Aorta (tissue), 5 donors: ENCODE measurements at regions not wholly inside any gene's neighbourhood (a gene's known extent, or its start where the extent isn't known, plus 50 kb on each side); places are given as distances from the start of the nearest gene placed in this dataset.
A peak's percentile ranks its signal among the peaks of the same experiment; 100 is the strongest.

Source experiments
- ATAC-seq: fragments of 200-7000 bp; cut with Tn5 transposase; one replicate; pipeline ENCODE4 v1.9.1; 2022; ENCODE audit warnings: moderate library complexity; ENCODE audit not compliant: low FRiP score
- DNase-seq, 2 donors: peaks; one replicate each; pipeline ENCODE4 v3.0.0-alpha.2; 2020
- H3K27ac ChIP-seq, 2 donors: one replicate each; pipeline ENCODE4 v1.5.1; 2013; ENCODE audit warnings: low read length in 2 of 2, mild to moderate bottlenecking in 2 of 2, moderate library complexity in 2 of 2, control low read depth in 1 of 2, inconsistent platforms in 1 of 2, low read depth in 1 of 2
- H3K27me3 ChIP-seq, 2 donors: one replicate each; pipeline ENCODE4 v1.6.1; 2013; ENCODE audit warnings: control low read depth in 1 of 2, low read length in 1 of 2, mild to moderate bottlenecking in 1 of 2, moderate library complexity in 1 of 2; ENCODE audit not compliant: insufficient read depth in 2 of 2, control insufficient read depth in 1 of 2
- H3K36me3 ChIP-seq, 2 donors: one replicate each; pipeline ENCODE4 v1.6.1; 2013; ENCODE audit warnings: control low read depth in 1 of 2, low read length in 1 of 2, mild to moderate bottlenecking in 1 of 2; ENCODE audit not compliant: insufficient read depth in 2 of 2, control insufficient read depth in 1 of 2
- H3K4me1 ChIP-seq, 2 donors: one replicate each; pipeline ENCODE4 v1.6.1; 2013; ENCODE audit warnings: low read length in 2 of 2, control low read depth in 1 of 2, mild to moderate bottlenecking in 1 of 2, moderate library complexity in 1 of 2; ENCODE audit not compliant: insufficient read depth in 2 of 2, control insufficient read depth in 1 of 2
- H3K4me3 ChIP-seq, 2 donors: one replicate each; pipeline ENCODE4 v1.5.1; 2013; ENCODE audit warnings: low read length in 2 of 2, control low read depth in 1 of 2, mild to moderate bottlenecking in 1 of 2
- H3K9me3 ChIP-seq: one replicate; pipeline ENCODE4 v1.6.1; 2013; ENCODE audit warnings: mild to moderate bottlenecking, low read length; ENCODE audit not compliant: control insufficient read depth
- WGBS, 2 donors: extraction: QIAGEN DNeasy Blood & Tissue Kit; methylation state at CpG; one replicate each; pipeline ENCODE4 v1.1.7; 2013; 5-methylcytosine and 5-hydroxymethylcytosine counted together
- intact Hi-C, 2 donors: fragments of 100-400 bp; cut with DNase I; formaldehyde crosslinking; loops; one replicate each; pipeline versions ENCODE4 v1.14.2 to v1.15.0; 2022
- donor health status: healthy with polysubstance abuse.
- donor health status: Bipolar disorder and iron deficiency.
- donor health status: DM: no; HTN: no; CAD: no.
- donor health status: DM: no; HTN: no; CAD: no.
- donor health status: DM: yes; HTN: yes; CAD: no.

DNA sequence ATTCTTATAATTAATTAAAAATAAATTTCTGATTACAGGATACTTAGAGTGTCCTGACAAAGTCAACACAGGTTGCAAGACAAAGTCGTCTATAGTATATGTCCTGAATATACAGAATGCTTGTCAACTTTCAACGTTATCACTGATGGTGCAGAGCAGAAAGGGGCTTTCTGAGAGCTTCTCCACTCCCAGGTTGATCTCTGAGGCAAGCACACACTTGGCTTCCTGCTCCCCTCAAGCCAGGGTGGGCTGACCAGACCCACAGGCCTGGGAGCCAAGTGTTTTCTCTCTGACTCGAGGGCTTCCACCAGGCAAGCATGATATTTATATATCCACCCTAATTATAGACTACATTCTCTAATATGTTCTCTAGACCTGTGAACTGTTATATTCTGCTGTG is 448.9 kb downstream of the SH2D4B start:
- Histone ChIP-seq H3K27me3 (peaks cover 0 to 1% of the 10 kb centered on the region in 2 donors), H3K4me3 (no peak overlapping the region), H3K36me3 (no peaks in the 10 kb centered on the region), H3K9me3 (no peaks in the 10 kb centered on the region), H3K27ac (no peak overlapping the region), H3K4me1 (no peaks in the 10 kb centered on the region)
- ATAC-seq (no peak), DNase-seq (no peak)
- 17 to 30% methylated on average over 3 of the region's 3 CpGs for WGBS, 2 donors
- intact Hi-C loops, result no loop called here

DNA sequence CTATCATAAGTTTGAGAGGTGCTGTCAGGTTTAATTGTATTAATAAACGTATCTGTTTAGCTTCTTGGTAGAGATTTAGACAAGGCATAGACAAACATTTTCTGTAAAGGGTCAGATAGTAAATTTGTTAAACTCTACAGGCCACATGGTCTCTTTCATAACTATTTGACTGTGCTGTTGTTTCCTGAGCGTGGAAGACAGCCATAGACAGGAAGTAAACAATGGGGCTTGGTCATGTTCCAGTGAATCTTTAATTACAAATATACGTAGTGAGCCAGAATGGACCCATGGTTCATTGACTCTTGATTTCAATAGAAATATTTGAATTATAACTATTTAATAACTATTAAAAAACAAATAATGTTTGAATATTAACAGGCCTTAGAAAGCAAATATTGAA is 451.1 kb downstream of the SH2D4B start:
- H3K36me3 ChIP-seq, result no peaks in the 10 kb centered on the region
- no peak overlapping the region for H3K4me3 ChIP-seq
- no peaks in the 10 kb centered on the region for H3K4me1 ChIP-seq
- no peak overlapping the region for H3K27ac ChIP-seq
- 85% methylated on average over 3 of the region's 3 CpGs for WGBS, 2 donors
- ATAC-seq (no peak), DNase-seq (no peak)
- no peaks in the 10 kb centered on the region for H3K9me3 ChIP-seq
- peaks cover 0 to 1% of the 10 kb centered on the region in 2 donors for H3K27me3 ChIP-seq
- intact Hi-C loops, result no loop called here

DNA sequence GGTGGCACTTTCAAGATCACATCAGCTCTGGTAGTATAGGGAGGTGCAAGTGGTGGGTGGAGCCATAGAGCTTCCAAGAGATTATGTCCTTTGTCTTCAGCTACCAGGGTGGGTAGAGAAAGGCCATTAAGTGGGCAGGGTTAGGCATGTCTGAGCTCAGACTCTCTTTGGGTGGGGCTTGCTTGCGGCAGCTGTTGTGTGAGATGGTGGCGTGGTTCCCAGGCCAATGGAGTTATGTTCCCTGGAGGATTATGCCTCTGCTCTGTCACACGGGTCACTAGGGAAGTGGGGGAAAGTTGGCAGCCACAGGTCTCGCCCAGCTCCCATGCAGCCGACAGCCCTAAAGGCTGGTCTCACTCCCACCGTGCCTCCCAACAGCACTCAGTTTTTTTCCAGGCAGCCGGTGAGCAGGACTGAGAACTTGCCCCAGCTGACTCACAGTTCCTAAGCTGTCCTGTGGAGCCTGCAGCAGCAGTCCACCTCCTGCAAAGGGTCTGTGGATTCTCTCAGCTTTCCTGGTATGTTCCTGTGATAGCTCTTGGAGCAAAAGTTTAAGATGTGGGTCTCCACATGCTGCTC is 459.0 kb downstream of the SH2D4B start:
- Histone ChIP-seq H3K36me3 (no peaks in the 10 kb centered on the region), H3K4me1 (no peaks in the 10 kb centered on the region), H3K27me3 (no peaks in the 10 kb centered on the region), H3K27ac (no peak overlapping the region), H3K4me3 (no peak overlapping the region), H3K9me3 (no peaks in the 10 kb centered on the region)
- intact Hi-C loops, result no loop called here
- peak; percentile 26 for ATAC-seq
- WGBS, 2 donors, result 37 to 38% methylated on average over 7 of the region's 7 CpGs
- DNase-seq, result no peak

DNA sequence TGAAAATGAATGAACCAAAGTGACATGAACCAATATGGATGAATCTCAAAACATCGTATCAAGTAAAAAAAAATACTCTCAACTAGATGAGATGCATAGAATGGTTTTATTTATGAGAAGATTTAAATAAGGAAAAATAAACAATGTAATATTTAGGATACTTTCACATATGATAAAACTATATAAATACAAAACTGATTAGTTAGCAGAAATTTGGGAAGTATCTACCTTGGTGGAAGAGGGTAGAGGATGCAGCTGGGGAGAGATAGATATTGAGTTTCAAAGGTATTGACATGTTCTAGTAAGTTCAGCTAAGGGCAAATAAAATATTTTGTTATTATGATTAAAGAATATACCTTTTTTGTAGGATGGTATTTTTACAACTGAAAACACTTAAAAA is 463.1 kb downstream of the SH2D4B start:
- intact Hi-C loops, result no loop called here
- Histone ChIP-seq H3K4me1 (no peaks in the 10 kb centered on the region), H3K4me3 (no peak overlapping the region), H3K27ac (no peak overlapping the region), H3K9me3 (no peaks in the 10 kb centered on the region), H3K36me3 (no peaks in the 10 kb centered on the region), H3K27me3 (no peaks in the 10 kb centered on the region)
- WGBS, 2 donors, result 92 to 98% methylated on average over 1 of the region's 1 CpG
- DNase-seq (no peak), ATAC-seq (no peak)

DNA sequence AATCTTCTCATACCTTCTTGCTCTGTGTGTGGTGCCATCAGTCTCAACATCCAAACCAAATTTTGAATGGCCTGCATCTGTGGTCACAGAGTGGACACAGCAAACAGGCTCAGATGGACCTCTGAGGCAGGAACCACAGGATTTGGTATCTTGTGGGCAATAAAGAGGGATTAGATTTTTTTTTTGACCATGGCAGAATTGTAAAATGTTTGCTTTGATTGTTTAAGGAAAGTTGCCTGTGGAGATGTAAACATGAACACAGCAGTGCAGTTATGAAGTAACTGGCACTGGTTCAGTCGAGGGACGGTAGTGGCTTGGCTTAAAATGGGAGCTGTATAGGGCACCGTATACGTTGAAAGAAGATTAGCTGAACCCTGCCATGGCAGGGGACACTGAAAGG is 464.7 kb downstream of the SH2D4B start:
- Histone ChIP-seq H3K36me3 (no peaks in the 10 kb centered on the region), H3K27me3 (no peaks in the 10 kb centered on the region), H3K9me3 (no peaks in the 10 kb centered on the region), H3K4me1 (no peaks in the 10 kb centered on the region), H3K27ac (no peak overlapping the region), H3K4me3 (no peak overlapping the region)
- DNase-seq, result no peak
- no peak for ATAC-seq
- WGBS, 2 donors, result 57 to 72% methylated on average over 4 of the region's 4 CpGs
- intact Hi-C loops, result no loop called here

DNA sequence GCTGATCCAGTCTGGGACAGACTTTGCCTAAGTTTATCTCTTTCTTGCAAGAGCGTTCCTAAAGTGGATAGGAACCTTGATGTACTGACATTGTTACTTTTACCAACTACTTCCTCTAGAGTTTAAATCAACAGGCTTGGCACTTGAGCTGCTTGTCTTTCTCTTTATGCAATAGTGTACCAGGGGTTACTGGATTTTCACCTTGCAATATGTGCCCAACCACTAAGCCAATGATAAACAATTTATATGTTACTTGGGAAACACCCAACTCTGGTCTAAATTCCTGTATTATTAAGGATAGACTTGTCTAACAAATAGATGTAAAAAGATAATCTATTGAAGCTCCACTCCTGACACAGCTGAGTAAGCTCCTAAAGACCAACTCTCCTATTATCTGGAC is 470.2 kb downstream of the SH2D4B start:
- WGBS, 2 donors, result 93 to 96% methylated on average over 1 of the region's 1 CpG
- Histone ChIP-seq H3K4me3 (no peak overlapping the region), H3K27me3 (no peaks in the 10 kb centered on the region), H3K4me1 (no peaks in the 10 kb centered on the region), H3K36me3 (no peaks in the 10 kb centered on the region), H3K27ac (no peak overlapping the region), H3K9me3 (no peaks in the 10 kb centered on the region)
- no peak for ATAC-seq
- intact Hi-C loops, result no loop called here
- no peak for DNase-seq

DNA sequence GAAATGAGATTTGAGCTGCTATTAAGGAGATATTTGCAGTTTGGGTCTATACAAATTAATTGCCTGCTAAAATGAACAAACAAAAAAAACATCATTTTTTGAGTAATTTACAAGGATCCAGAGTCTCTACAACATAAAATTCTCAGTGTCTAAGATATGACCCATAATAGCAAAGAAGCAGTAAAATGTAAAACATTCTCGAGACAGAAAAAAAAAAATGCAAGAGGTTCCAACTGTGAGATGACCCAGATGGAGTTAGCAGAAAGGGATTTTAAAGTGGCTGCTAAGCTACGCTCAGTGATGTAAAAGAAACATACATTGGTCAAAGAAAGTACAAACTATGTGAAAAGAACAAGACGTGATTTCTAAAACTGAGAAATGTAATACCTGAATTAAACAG is 471.0 kb downstream of the SH2D4B start:
- no peak overlapping the region for H3K4me3 ChIP-seq
- no peaks in the 10 kb centered on the region for H3K36me3 ChIP-seq
- peaks cover 0 to under 1% of the 10 kb centered on the region in 2 donors for H3K27me3 ChIP-seq
- DNase-seq (no peak), ATAC-seq (no peak)
- H3K27ac ChIP-seq, result no peak overlapping the region
- no peaks in the 10 kb centered on the region for H3K9me3 ChIP-seq
- H3K4me1 ChIP-seq, result no peaks in the 10 kb centered on the region
- intact Hi-C loops, result no loop called here
- whole genome bisulfite sequencing, 2 donors, result 64 to 68% methylated on average over 3 of the region's 3 CpGs

DNA sequence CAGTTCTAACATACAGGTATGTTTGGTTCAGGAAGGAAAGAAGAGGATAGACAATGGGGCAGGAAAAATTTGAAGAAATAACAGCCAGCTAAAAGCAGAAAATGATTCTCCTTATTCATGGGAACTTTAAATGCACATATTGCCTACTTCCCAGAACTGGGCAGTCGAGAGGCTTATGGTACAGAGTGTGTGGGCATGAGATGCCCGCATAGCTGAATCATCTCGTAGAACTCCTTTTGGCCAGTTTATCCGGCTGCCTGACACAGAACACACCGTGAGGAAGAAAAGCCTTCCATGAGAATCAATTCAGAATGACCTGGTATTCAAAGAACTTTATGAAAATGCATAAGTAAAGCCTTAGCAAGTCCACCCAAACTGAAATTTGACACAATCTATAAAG is 471.6 kb downstream of the SH2D4B start:
- Histone ChIP-seq H3K27me3 (peaks cover 0 to 1% of the 10 kb centered on the region in 2 donors), H3K4me3 (no peak overlapping the region), H3K9me3 (no peaks in the 10 kb centered on the region), H3K36me3 (no peaks in the 10 kb centered on the region), H3K27ac (no peak overlapping the region), H3K4me1 (no peaks in the 10 kb centered on the region)
- no peak for DNase-seq
- intact Hi-C loops, result no loop called here
- no peak for ATAC-seq
- WGBS, 2 donors, result 85 to 88% methylated on average over 5 of the region's 5 CpGs

DNA sequence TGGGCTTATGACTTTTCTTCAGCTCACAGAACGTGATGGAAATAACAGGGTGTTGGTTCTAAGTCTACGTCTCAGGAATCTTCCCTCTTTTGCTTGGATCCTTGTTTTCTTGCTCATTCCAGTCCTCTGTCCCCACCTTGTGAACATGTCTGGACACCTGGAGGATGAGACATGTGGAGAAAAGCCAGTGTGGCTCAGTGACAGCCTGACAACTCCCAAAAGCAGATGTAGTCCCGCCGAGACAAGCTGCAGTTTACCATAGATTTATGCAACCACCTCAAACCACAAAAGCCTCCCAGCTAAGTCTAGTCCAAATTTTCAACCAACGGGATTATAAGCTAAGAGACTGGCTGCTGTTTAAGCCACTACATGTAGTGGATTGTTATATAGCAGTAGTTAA is 476.1 kb downstream of the SH2D4B start:
- no peak overlapping the region for H3K4me3 ChIP-seq
- no peak overlapping the region for H3K27ac ChIP-seq
- intact Hi-C loops, result no loop called here
- DNase-seq, result no peak
- 80% methylated on average over 5 of the region's 5 CpGs for WGBS, 2 donors
- no peak for ATAC-seq
- peaks cover 0 to 1% of the 10 kb centered on the region in 2 donors for H3K27me3 ChIP-seq
- no peaks in the 10 kb centered on the region for H3K9me3 ChIP-seq
- no peaks in the 10 kb centered on the region for H3K4me1 ChIP-seq
- no peaks in the 10 kb centered on the region for H3K36me3 ChIP-seq
